ENCODE measurements at regions not wholly inside any gene's neighbourhood (a gene's known extent, or its start where the extent isn't known, plus 50 kb on each side); places are given as distances from the start of the nearest gene placed in this dataset.

- no peak for DNase-seq (ENCODE audit: low read depth in 2 of 2)
These were observed 118.4 kb downstream of the LRRC30 start for GRCh38 chr18:7349181-7349837.

GRCh38 chr18:7358989-7359726, 128.3 kb downstream of the LRRC30 start:
- no peak for DNase-seq (ENCODE audit: low read depth in 2 of 2)

GRCh38 chr18:7360606-7361170, 129.8 kb downstream of the LRRC30 start:
- DNase-seq (ENCODE audit: low read depth in 2 of 2), result no peak

- DNase-seq (ENCODE audit: low read depth in 2 of 2), result no peak
These were observed 132.4 kb downstream of the LRRC30 start for GRCh38 chr18:7363338-7363737.

GRCh38 chr18:7366597-7366996, 135.7 kb downstream of the LRRC30 start:
- no peak for DNase-seq (ENCODE audit: low read depth in 2 of 2)

- no peak for DNase-seq (ENCODE audit: low read depth in 2 of 2)
These were observed 136.4 kb downstream of the LRRC30 start for GRCh38 chr18:7367336-7367735.

GRCh38 chr18:7369006-7369405, 138.1 kb downstream of the LRRC30 start:
- peak; percentile 87 to 93 for DNase-seq (ENCODE audit: low read depth in 2 of 2)

- DNase-seq (ENCODE audit: low read depth in 2 of 2), result peak; percentile 10 to 69
These were observed 139.5 kb downstream of the LRRC30 start for GRCh38 chr18:7370375-7370774.

- peak; percentile 20 to 91 for DNase-seq (ENCODE audit: low read depth in 2 of 2)
These were observed 139.9 kb downstream of the LRRC30 start for GRCh38 chr18:7370802-7371201.

- no peak for DNase-seq (ENCODE audit: low read depth in 2 of 2)
These were observed 142.6 kb downstream of the LRRC30 start for GRCh38 chr18:7373441-7373840.

GRCh38 chr18:7381307-7381706, 150.4 kb downstream of the LRRC30 start:
- no peak for DNase-seq (ENCODE audit: low read depth in 2 of 2)

GRCh38 chr18:7382328-7383001, 151.6 kb downstream of the LRRC30 start:
- DNase-seq (ENCODE audit: low read depth in 2 of 2), result no peak

GRCh38 chr18:7383002-7383980, 152.4 kb downstream of the LRRC30 start:
- no peak for DNase-seq (ENCODE audit: low read depth in 2 of 2)

GRCh38 chr18:7388741-7389140, 157.9 kb downstream of the LRRC30 start:
- DNase-seq (ENCODE audit: low read depth in 2 of 2), result no peak

GRCh38 chr18:7390731-7391492, 160.0 kb downstream of the LRRC30 start:
- DNase-seq (ENCODE audit: low read depth in 2 of 2), result no peak

- DNase-seq (ENCODE audit: low read depth in 2 of 2), result no peak
These were observed 162.2 kb downstream of the LRRC30 start for GRCh38 chr18:7393080-7393479.

- DNase-seq (ENCODE audit: low read depth in 2 of 2), result no peak
These were observed 163.3 kb downstream of the LRRC30 start for GRCh38 chr18:7394050-7394659.

- DNase-seq (ENCODE audit: low read depth in 2 of 2), result no peak
These were observed 164.7 kb downstream of the LRRC30 start for GRCh38 chr18:7395566-7395965.

GRCh38 chr18:7413906-7414305, 153.2 kb upstream of the PTPRM start:
- no peak for DNase-seq (ENCODE audit: low read depth in 2 of 2)

GRCh38 chr18:7414459-7414858, 152.7 kb upstream of the PTPRM start:
- DNase-seq (ENCODE audit: low read depth in 2 of 2), result no peak

Measured in dermis microvascular lymphatic vessel endothelial cell (primary cell).